ENCODE measurements at regions not wholly inside any gene's neighbourhood (a gene's known extent, or its start where the extent isn't known, plus 50 kb on each side); places are given as distances from the start of the nearest gene placed in this dataset.

- TF ChIP-seq, protein P1, sequence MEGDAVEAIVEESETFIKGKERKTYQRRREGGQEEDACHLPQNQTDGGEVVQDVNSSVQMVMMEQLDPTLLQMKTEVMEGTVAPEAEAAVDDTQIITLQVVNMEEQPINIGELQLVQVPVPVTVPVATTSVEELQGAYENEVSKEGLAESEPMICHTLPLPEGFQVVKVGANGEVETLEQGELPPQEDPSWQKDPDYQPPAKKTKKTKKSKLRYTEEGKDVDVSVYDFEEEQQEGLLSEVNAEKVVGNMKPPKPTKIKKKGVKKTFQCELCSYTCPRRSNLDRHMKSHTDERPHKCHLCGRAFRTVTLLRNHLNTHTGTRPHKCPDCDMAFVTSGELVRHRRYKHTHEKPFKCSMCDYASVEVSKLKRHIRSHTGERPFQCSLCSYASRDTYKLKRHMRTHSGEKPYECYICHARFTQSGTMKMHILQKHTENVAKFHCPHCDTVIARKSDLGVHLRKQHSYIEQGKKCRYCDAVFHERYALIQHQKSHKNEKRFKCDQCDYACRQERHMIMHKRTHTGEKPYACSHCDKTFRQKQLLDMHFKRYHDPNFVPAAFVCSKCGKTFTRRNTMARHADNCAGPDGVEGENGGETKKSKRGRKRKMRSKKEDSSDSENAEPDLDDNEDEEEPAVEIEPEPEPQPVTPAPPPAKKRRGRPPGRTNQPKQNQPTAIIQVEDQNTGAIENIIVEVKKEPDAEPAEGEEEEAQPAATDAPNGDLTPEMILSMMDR (IDR thresholded peaks at IDR 0.05; ENCODE audit: borderline replicate concordance, extremely low read depth, insufficient read depth) = no peak
- intact Hi-C loops (cut with DNase I) = no loop called here
- H3K9me3 ChIP-seq (ENCODE audit: control insufficient read depth in 2 of 3, insufficient read depth in 1 of 3, low read length in 3 of 3) = peaks cover 0 to 2% (median 0%) of the 10 kb centered on the region in 3 donors
- H3K27ac ChIP-seq (ENCODE audit: low read depth in 2 of 2, low read length in 2 of 2) = no peak overlapping the region
- H3K9ac ChIP-seq (ENCODE audit: low read length in 3 of 3) = no peak overlapping the region
- H3K4me1 ChIP-seq (ENCODE audit: control insufficient read depth in 2 of 3, insufficient read depth in 2 of 3, low read depth in 1 of 3, low read length in 3 of 3) = no peaks in the 10 kb centered on the region
- DNase-seq (no peak), FAIRE-seq (no peak)
- no peaks in the 10 kb centered on the region for H3K27me3 ChIP-seq (ENCODE audit: control insufficient read depth, insufficient read depth, low read length)
- no peaks in the 10 kb centered on the region for H3K36me3 ChIP-seq (ENCODE audit: control insufficient read depth in 2 of 3, insufficient read depth in 3 of 3, low read length in 3 of 3)
- H3K4me3 ChIP-seq (ENCODE audit: low read length in 3 of 3) = no peak overlapping the region
These were observed 117.0 kb upstream of the GSC start for GRCh38 chr14:94886931-94887330.

DNA sequence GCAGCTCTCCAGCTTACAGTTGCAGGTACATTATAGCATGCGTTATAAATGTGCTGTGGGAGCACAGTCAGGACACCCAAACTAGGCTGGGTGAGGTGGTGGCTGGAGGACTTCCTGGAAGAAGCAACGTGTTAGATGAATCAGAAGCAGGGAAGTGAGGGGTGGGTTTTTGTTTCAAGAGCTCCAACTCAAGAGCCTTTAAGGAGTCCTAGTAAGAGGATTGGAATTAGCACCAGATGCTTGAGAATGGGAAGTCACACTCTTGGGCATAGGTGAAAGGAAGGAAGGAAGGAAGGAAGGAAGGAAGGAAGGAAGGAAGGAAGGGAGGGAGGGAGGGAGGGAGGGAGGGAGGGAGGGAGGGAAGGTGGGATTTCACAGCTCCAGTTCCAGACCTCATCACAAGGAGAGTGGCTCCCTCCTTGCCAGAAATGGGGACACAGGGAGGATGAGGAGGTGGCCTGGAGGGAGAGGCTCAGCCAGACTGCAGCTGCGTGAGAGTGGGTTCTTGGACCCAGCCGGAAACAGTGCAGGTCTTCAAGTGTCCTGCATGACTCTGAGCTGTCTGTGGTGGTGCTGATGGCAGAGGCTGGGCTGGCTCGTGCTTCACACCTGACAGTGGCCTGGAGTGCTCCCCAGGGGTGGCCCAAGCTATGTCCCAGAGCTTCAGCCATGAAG, 115.7 kb upstream of the GSC start:
- no peaks in the 10 kb centered on the region for H3K36me3 ChIP-seq (ENCODE audit: control insufficient read depth in 2 of 3, insufficient read depth in 3 of 3, low read length in 3 of 3)
- H3K4me3 ChIP-seq (ENCODE audit: low read length in 3 of 3) = no peak overlapping the region
- no peak overlapping the region for H3K9ac ChIP-seq (ENCODE audit: low read length in 3 of 3)
- peaks cover 0 to 2% (median 0%) of the 10 kb centered on the region in 3 donors for H3K9me3 ChIP-seq (ENCODE audit: control insufficient read depth in 2 of 3, insufficient read depth in 1 of 3, low read length in 3 of 3)
- TF ChIP-seq, protein P1 (IDR thresholded peaks at IDR 0.05; ENCODE audit: borderline replicate concordance, extremely low read depth, insufficient read depth) = no peak
- intact Hi-C loops (cut with DNase I) = no loop called here
- no peak for DNase-seq
- H3K27ac ChIP-seq (ENCODE audit: low read depth in 2 of 2, low read length in 2 of 2) = no peak overlapping the region
- H3K4me1 ChIP-seq (ENCODE audit: control insufficient read depth in 2 of 3, insufficient read depth in 2 of 3, low read depth in 1 of 3, low read length in 3 of 3) = no peaks in the 10 kb centered on the region
- no peaks in the 10 kb centered on the region for H3K27me3 ChIP-seq (ENCODE audit: control insufficient read depth, insufficient read depth, low read length)
- FAIRE-seq = no peak

- TF ChIP-seq, protein P1 (IDR thresholded peaks at IDR 0.05; ENCODE audit: borderline replicate concordance, extremely low read depth, insufficient read depth) = no peak
- Histone ChIP-seq H3K9ac (ENCODE audit: low read length in 3 of 3) (no peak overlapping the region), H3K9me3 (ENCODE audit: control insufficient read depth in 2 of 3, insufficient read depth in 1 of 3, low read length in 3 of 3) (peaks cover 0 to under 1% (median 0%) of the 10 kb centered on the region in 3 donors), H3K27me3 (ENCODE audit: control insufficient read depth, insufficient read depth, low read length) (no peaks in the 10 kb centered on the region), H3K27ac (ENCODE audit: low read depth in 2 of 2, low read length in 2 of 2) (no peak overlapping the region), H3K36me3 (ENCODE audit: control insufficient read depth in 2 of 3, insufficient read depth in 3 of 3, low read length in 3 of 3) (no peaks in the 10 kb centered on the region), H3K4me3 (ENCODE audit: low read length in 3 of 3) (no peak overlapping the region), H3K4me1 (ENCODE audit: control insufficient read depth in 2 of 3, insufficient read depth in 2 of 3, low read depth in 1 of 3, low read length in 3 of 3) (no peaks in the 10 kb centered on the region)
- intact Hi-C loops (cut with DNase I) = no loop called here
- DNase-seq (no peak), FAIRE-seq (no peak)
These were observed 114.8 kb upstream of the GSC start for GRCh38 chr14:94884616-94885230.

All from kidney (tissue), 13 donors.